Left ventricle myocardium superior (tissue), 1 donor: ENCODE measurements at regions not wholly inside any gene's neighbourhood (a gene's known extent, or its start where the extent isn't known, plus 50 kb on each side); places are given as distances from the start of the nearest gene placed in this dataset.
"Not testable (repeated sequence)": the region's sequence is repeated elsewhere in the genome, so short reads cannot be mapped to it uniquely, and the experiment has no call there.

Experiments used
- ATAC-seq: fragments of 200-7000 bp; cut with Tn5 transposase; one replicate; pipeline ENCODE4 v1.9.1; 2020; ENCODE audit warnings: mild to moderate bottlenecking, moderate library complexity
- DNase-seq: peaks from one replicate; pipeline ENCODE4 v3.0.0-alpha.2; 2020
- intact Hi-C: fragments of 100-400 bp; cut with micrococcal nuclease; formaldehyde crosslinking; loops from one replicate; pipeline ENCODE4 v1.11.0; 2022
- donor health status: DM: no; HTN: yes; CAD: no; lungs with severe emphysema.

GRCh38 chr14:105851716-105852377 lies 325.5 kb downstream of the TMEM121 start:
- intact Hi-C loops = no loop called here
- DNase-seq (no peak), ATAC-seq (no peak)

- ATAC-seq = no peak
- no peak for DNase-seq
- intact Hi-C loops = no loop called here
Measured at GRCh38 chr14:105852378-105853088, 326.1 kb downstream of the TMEM121 start.

- DNase-seq (no peak), ATAC-seq (no peak)
- intact Hi-C loops = no loop called here
Measured at GRCh38 chr14:105853089-105853906, 326.9 kb downstream of the TMEM121 start.

GRCh38 chr14:105853907-105854599 lies 327.7 kb downstream of the TMEM121 start:
- no peak for DNase-seq
- intact Hi-C loops = no loop called here
- no peak for ATAC-seq

GRCh38 chr14:105854600-105855245 lies 328.3 kb downstream of the TMEM121 start:
- DNase-seq = no peak
- intact Hi-C loops = no loop called here
- no peak for ATAC-seq

- intact Hi-C loops = no loop called here
- ATAC-seq (no peak), DNase-seq (no peak)
Measured at GRCh38 chr14:105855246-105855892, 329.0 kb downstream of the TMEM121 start.

GRCh38 chr14:105855893-105856675 lies 329.7 kb downstream of the TMEM121 start:
- DNase-seq (peak; percentile 17), ATAC-seq (no peak)
- intact Hi-C loops = no loop called here

- intact Hi-C loops = no loop called here
- DNase-seq = no peak
- no peak for ATAC-seq
Measured at GRCh38 chr14:105856676-105857219, 330.4 kb downstream of the TMEM121 start.

- no peak for ATAC-seq
- peak; percentile 22 for DNase-seq
- intact Hi-C loops = no loop called here
Measured at GRCh38 chr14:105857220-105857825, 330.9 kb downstream of the TMEM121 start.

- intact Hi-C loops = no loop called here
- ATAC-seq (no peak), DNase-seq (peak; percentile 19)
Measured at GRCh38 chr14:105857826-105858675, 331.7 kb downstream of the TMEM121 start.

- intact Hi-C loops = no loop called here
- ATAC-seq (no peak), DNase-seq (no peak)
Measured at GRCh38 chr14:105858676-105859025, 332.3 kb downstream of the TMEM121 start.

GRCh38 chr14:105859073-105859716 lies 332.8 kb downstream of the TMEM121 start:
- ATAC-seq, intact Hi-C loops: not testable (repeated sequence)
- peak; percentile 11 for DNase-seq

- ATAC-seq = no peak
- intact Hi-C loops = no loop called here
- DNase-seq = peak; percentile 23
Measured at GRCh38 chr14:105859717-105860614, 333.6 kb downstream of the TMEM121 start.

GRCh38 chr14:105860615-105861580 lies 334.5 kb downstream of the TMEM121 start:
- intact Hi-C loops = no loop called here
- ATAC-seq = no peak
- no peak for DNase-seq
